GM18519 (cell line): ENCODE measurements at regions not wholly inside any gene's neighbourhood (a gene's known extent, or its start where the extent isn't known, plus 50 kb on each side); places are given as distances from the start of the nearest gene placed in this dataset.
"Not testable (repeated sequence)": the region's sequence is repeated elsewhere in the genome, so short reads cannot be mapped to it uniquely, and the experiment has no call there.

Source experiments
- ATAC-seq: cut with Tn5 transposase; IDR thresholded peaks from one replicate; pipeline ENCODE4 v1.9.1; 2021; ENCODE audit warnings: mild to moderate bottlenecking, moderate library complexity; ENCODE audit not compliant: unreplicated experiment, low FRiP score

- ATAC-seq, result no peak
Observed at GRCh38 chr12:131333136-131333535, 377.8 kb upstream of the SFSWAP start.

- no peak for ATAC-seq
Observed at GRCh38 chr12:131333621-131334440, 377.1 kb upstream of the SFSWAP start.

- ATAC-seq, result no peak
Observed at GRCh38 chr12:131334835-131335234, 376.1 kb upstream of the SFSWAP start.

GRCh38 chr12:131335456-131335855 is 375.4 kb upstream of the SFSWAP start:
- no peak for ATAC-seq

- ATAC-seq, result not testable (repeated sequence)
Observed at GRCh38 chr12:131337861-131338260, 373.0 kb upstream of the SFSWAP start.

- ATAC-seq, result no peak
Observed at GRCh38 chr12:131340616-131341210, 370.2 kb upstream of the SFSWAP start.

- ATAC-seq, result not testable (repeated sequence)
Observed at GRCh38 chr12:131341608-131342007, 369.3 kb upstream of the SFSWAP start.

- ATAC-seq, result not testable (repeated sequence)
Observed at GRCh38 chr12:131343436-131343835, 367.5 kb upstream of the SFSWAP start.

GRCh38 chr12:131344715-131345520 is 366.0 kb upstream of the SFSWAP start:
- not testable (repeated sequence) for ATAC-seq

GRCh38 chr12:131345521-131346436 is 365.1 kb upstream of the SFSWAP start:
- ATAC-seq, result no peak

GRCh38 chr12:131346555-131347344 is 364.1 kb upstream of the SFSWAP start:
- ATAC-seq, result no peak

GRCh38 chr12:131347345-131347714 is 363.6 kb upstream of the SFSWAP start:
- ATAC-seq, result no peak

GRCh38 chr12:131347732-131348131 is 363.2 kb upstream of the SFSWAP start:
- ATAC-seq, result no peak

GRCh38 chr12:131348231-131348630 is 362.7 kb upstream of the SFSWAP start:
- no peak for ATAC-seq

- no peak for ATAC-seq
Observed at GRCh38 chr12:131348646-131349045, 362.2 kb upstream of the SFSWAP start.

- no peak for ATAC-seq
Observed at GRCh38 chr12:131349397-131350127, 361.3 kb upstream of the SFSWAP start.

- ATAC-seq, result no peak
Observed at GRCh38 chr12:131350943-131351318, 360.0 kb upstream of the SFSWAP start.

- ATAC-seq, result no peak
Observed at GRCh38 chr12:131351319-131352028, 359.4 kb upstream of the SFSWAP start.
